GM18951 (cell line): ENCODE measurements at regions not wholly inside any gene's neighbourhood (a gene's known extent, or its start where the extent isn't known, plus 50 kb on each side); places are given as distances from the start of the nearest gene placed in this dataset.

Source experiments
- POLR2A ChIP-seq: IDR thresholded peaks from 4 replicates; pipeline ENCODE4 v1.6.1; 2011; ENCODE audit warnings: mild to moderate bottlenecking; ENCODE audit not compliant: insufficient read length, insufficient read depth; ENCODE audit errors: extremely low read depth
- in situ Hi-C: fragments of 300-500 bp; cut with MboI; formaldehyde crosslinking; loops from one replicate; pipeline ENCODE4 v1.12.0; 2022; ENCODE audit warnings: low sequenced_read_pairs, mixed read lengths, inconsistent platforms; ENCODE audit not compliant: unreplicated experiment

DNA sequence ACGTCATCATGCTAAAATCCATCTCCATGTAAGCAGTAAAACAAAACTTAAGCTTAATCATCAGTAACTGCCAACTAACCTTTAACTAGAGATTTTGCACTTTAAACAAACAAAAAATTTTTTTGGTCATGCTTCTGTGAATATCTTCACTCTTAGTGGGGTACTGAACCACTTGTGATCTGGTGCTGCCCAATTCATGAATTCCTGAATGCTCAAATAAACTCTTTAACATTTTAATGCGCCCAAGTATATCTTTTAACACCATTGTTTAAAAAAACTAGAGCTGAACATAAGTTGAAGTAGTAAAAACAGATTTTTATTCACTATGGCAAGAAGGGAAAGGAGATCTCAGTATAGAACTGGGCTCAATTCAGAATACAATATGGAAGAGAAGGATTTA lies 196.9 kb upstream of the USP24 start:
- TF ChIP-seq POLR2A: no peak
- in situ Hi-C loops: no loop called here

DNA sequence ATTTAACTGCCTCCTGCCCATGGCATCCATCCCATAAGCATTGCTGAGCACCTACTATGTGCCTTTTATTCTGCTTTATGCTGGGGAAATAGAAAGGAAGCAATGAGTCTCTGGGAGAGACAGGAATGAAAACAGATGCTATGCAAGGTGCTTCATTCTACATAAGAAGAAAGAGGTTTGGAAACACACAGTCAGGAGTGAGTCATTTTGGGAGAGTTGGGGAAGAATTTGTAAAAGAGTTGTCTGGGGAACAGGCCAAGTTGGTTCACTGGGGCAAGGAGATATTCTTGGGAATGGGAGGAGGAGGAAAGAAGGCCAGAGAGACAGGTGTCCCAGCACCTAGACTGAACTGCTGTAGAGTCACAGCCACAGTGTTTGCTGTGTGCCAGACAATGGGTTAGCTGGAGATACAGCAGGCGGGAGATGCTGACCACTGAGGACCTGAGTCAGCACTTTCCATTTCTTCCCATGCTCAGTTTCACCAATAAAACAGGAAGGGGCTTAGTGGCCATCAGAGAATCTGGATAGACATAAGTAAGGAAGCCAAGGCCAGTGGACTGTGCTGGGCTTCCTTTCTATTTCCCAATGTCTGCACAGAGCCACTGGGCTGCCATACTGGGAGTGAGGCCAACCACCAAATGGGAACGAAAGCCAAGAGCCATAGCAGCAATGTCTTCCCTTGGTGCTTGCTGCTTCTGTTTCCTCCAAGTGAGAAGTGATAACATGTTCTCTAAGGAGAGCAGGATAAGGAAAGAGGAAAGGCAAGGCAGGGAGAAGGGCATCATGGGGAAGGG lies 187.7 kb upstream of the USP24 start:
- no peak for TF ChIP-seq POLR2A
- in situ Hi-C loops: no loop called here

DNA sequence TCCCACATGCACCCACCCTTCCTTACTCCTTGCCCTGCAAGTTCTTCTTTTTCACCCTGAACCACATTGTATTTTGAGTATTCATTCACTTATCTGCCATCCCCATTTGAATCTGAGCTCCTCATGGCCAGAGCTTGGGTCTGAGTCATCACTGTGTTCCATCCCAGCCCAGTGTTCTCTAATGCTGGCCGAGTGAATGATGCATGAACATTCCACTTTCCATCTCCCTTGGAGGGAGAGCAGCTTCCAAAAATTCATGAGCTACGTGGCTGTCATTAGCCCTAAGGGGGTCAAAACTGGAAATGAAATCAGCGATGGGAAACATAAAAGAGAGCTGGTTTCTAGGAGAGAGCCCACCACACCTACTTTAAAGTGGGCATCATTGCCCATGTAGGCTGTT lies 187.0 kb upstream of the USP24 start:
- no peak for TF ChIP-seq POLR2A
- in situ Hi-C loops: no loop called here

DNA sequence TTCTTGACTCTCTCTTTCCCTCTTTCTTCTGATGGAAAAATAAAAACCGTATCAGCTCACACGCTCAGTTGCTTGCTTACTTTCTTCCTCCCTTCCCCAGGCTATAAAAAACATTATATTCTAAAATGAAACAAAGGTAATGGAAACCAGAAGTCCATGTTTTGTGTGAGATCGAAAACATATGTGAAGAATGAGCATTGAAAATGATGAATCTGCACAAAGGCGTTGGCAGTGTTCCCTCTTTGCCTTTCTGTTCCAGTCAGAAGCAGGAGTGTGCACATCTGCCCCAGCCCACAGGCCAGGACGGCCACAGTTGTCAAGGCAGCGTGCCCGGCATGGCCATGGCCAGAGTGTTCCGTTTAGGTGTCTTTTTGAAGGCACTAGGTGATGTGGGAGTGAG lies 185.3 kb upstream of the USP24 start:
- in situ Hi-C loops: no loop called here
- TF ChIP-seq POLR2A: no peak

DNA sequence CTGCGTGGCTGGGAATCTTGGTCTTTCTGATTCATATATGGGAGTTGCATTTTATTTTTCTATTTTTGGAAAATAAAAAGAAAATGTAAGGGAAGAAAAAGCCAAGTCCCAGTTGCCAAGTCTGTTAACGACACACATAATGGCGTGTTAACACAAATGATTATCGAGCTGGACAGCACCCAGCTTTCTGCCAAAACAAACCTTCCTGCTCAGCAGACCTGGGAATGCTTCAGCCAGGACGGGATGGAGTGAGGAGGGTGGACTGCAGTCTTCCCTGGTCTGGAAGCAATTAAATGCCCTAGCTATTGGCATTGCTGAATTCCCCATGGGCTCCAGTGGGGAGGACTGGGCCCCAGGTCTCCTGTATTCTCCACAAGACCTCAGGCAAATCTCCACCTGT lies 184.2 kb upstream of the USP24 start:
- TF ChIP-seq POLR2A: no peak
- in situ Hi-C loops: loop anchor here (25.0 kb wide), 1 partner anchor 1188 kb away; the partner anchor contains the start of gene PLPP3

DNA sequence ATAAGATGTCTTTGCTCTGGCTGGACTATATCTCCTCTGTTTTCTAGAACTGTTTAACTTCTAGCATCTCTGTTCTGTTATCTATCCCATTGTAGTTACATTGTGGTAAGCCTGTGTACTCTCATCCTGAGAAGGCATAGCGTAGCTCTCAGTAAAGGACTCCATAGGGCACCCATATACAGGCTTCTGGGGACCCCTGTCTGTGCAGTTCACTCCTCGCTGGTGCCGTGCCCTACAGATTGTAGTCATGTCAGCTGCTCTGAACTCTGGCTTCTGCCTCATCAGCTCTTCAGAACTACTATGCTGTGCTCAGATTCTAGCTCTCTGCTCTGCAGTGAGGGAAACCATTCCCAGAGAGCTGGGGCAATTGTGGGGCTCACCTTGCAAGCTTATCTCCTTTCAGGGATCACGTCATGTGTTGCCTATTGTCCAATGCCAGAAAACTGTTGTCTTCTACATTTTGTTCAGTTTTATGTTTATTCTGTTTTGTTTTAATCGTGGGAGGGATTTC lies 181.3 kb upstream of the USP24 start:
- in situ Hi-C loops: loop anchor here (25.0 kb wide), 1 partner anchor 1191 kb away; the partner anchor contains the start of gene PLPP3
- TF ChIP-seq POLR2A: no peak

DNA sequence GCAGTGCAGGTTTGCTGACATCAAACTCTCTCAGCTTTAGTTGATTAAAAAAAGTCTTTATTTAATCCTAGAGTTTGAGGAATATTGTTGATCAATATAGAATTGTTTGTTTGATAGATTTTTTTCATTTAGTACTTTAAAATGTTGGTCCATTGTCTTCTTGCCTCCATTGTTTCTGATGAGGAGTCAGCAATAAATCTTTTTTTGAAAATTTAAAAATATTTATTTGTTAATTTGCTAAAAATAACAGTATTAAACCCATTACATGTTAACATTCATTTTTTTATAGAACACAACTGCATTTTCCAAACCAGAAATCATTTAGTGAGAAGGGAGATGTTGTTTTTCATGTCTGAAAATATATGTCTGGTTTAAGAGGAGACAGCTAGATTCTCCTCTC lies 173.8 kb upstream of the USP24 start:
- in situ Hi-C loops: loop anchor here (25.0 kb wide), 1 partner anchor 1198 kb away; the partner anchor contains the start of gene PLPP3
- no peak for TF ChIP-seq POLR2A

DNA sequence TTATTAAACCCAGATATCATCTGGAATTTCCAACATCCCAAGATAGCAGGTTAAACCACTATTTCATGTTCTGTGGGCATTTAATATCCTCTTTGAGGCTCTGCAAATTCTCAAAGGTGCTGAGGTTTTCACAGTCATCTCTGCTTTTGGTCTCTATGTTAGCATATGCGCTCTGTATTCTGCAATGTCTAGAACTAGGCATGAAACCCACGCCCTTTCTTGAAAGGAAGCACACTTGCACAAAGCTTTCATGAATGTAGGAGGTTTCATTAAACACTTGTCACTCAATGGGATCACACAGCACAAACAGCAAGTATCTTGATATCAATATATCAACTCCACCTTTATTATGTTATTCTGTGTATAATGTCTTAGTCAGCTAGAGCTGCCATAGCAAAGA lies 172.0 kb upstream of the USP24 start:
- TF ChIP-seq POLR2A: no peak
- in situ Hi-C loops: loop anchor here (25.0 kb wide), 1 partner anchor 1200 kb away; the partner anchor contains the start of gene PLPP3

DNA sequence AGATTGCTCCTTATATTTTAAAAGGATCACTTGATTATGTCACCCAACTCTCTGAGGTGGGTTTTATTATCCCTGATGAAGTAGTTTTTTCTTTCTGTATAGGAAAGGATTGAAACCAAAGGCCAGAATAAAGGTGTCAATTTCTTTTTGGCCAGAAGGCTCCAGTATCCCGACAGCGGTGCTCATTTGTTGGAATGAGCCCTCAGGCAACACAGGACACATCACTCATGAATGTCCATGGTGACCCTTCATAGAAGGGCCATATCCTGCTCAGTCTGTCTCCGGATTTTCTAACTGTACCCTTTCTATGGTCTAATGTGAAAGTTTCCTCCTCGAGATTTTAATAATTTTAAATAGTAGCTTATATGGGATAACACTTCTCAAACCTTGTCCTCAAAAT lies 171.3 kb upstream of the USP24 start:
- TF ChIP-seq POLR2A: no peak
- in situ Hi-C loops: loop anchor here (25.0 kb wide), 1 partner anchor 1201 kb away; the partner anchor contains the start of gene PLPP3

DNA sequence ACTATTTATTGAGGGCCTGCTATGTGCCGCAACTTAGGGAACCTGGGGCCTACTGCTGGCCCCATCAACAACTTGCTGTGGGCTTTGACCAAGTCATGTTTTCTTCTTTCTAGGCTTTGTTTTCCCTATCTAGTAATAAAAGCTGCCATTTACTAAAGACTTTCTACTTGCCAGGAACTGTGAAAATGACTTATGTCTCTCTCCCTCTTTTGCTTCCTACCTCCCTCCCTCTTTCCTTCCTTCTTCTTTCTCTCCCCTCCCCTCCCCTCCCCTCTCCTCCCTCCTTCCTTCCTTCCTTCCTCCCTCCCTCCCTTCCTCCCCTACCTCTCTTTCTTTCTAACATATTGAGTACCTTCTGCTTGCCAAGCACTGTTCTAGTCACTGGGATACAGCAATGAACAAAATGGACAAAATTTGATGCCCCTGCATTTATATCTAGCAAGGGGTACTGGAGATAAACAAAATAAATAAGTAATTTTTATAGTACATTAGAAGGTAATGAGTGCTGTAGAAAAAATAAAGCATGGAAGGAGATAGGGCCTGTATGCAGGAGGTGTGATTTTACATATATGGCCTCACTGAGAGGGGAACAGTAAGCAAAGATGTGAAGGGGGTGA lies 170.3 kb upstream of the USP24 start:
- no peak for TF ChIP-seq POLR2A
- in situ Hi-C loops: loop anchor here (25.0 kb wide), 1 partner anchor 1202 kb away; the partner anchor contains the start of gene PLPP3

DNA sequence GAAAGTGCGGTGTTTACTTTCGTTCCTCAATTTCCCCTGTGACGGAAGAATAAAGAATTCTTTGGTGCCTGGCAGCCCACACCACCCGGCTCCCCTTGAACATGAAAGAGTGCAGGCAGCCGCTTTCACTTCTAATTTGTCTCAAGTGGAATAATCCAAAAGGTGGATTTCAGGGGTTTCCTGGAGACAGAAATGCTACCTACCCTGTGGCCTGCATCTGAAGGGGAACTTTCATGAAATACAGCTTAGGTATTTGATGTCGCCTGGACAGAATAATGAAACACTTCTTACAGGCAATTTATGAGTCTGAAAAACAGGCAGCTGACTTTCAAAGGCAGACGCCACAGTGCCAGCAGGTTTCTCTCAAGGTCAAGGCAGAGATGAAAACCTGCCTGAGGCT lies 169.5 kb upstream of the USP24 start:
- in situ Hi-C loops: loop anchor here (25.0 kb wide), 1 partner anchor 1203 kb away; the partner anchor contains the start of gene PLPP3
- no peak for TF ChIP-seq POLR2A

DNA sequence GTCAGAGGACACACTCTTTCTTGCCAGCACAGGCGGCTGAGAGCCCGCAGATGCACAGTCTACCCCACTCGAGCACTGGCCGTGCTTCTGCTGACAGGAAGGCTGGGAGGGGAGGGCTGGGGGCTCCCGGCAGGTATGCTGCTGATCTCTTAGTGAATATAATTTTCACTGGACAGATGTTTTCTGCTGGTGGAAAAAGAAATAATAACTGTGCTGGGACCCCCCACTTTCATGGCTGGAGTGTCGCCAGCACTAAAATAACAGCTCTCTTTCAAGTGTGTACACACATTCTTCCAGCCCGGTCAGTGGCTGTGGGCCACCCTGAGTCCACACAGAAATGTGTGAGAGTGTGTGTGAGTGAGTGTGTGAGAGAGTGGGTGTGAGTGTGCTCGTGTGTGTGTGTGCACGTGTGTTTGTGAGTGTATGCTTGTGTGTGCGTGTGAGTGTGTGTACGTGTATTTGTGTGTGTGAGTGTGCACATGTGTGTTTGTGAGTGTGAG lies 167.7 kb upstream of the USP24 start:
- in situ Hi-C loops: loop anchor here (25.0 kb wide), 1 partner anchor 1204 kb away; the partner anchor contains the start of gene PLPP3
- TF ChIP-seq POLR2A: no peak

DNA sequence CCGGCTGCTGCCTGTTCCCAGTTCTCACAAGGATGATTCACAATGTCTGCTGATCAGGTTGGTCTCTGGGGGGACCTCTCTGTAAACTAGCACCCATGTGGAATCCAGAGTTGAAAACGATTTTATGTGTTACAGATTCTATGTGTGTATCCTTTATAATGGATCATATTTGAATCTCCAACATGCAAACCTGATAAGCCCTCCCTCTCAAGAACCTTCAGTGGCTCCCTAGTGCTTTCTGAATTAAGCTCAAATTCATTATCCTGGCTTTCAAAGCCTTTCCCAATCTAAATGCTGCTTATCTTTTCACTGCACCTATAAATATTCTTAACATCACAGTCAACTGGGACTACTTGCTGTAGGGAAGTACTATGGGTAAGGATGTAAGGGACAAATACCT lies 166.8 kb upstream of the USP24 start:
- in situ Hi-C loops: loop anchor here (25.0 kb wide), 1 partner anchor 1205 kb away; the partner anchor contains the start of gene PLPP3
- TF ChIP-seq POLR2A: no peak
